GM21360 (cell line): ENCODE measurements at regions not wholly inside any gene's neighbourhood (a gene's known extent, or its start where the extent isn't known, plus 50 kb on each side); places are given as distances from the start of the nearest gene placed in this dataset.

Experiments
- ATAC-seq: cut with Tn5 transposase; IDR thresholded peaks from one replicate; pipeline ENCODE4 v1.9.1; 2021; ENCODE audit warnings: mild to moderate bottlenecking, moderate library complexity; ENCODE audit not compliant: unreplicated experiment

GRCh38 chr5:56498759-56499395 is 265.7 kb upstream of the ANKRD55 start:
- no peak for ATAC-seq

- ATAC-seq, result no peak
These were observed 263.5 kb upstream of the ANKRD55 start for GRCh38 chr5:56496581-56497063.

GRCh38 chr5:56494300-56494731 is 261.2 kb upstream of the ANKRD55 start:
- no peak for ATAC-seq

GRCh38 chr5:56493766-56494165 is 260.6 kb upstream of the ANKRD55 start:
- no peak for ATAC-seq

GRCh38 chr5:56493308-56493707 is 260.2 kb upstream of the ANKRD55 start:
- no peak for ATAC-seq

- no peak for ATAC-seq
These were observed 259.7 kb upstream of the ANKRD55 start for GRCh38 chr5:56492812-56493211.

GRCh38 chr5:56490971-56491468 is 257.9 kb upstream of the ANKRD55 start:
- no peak for ATAC-seq

- no peak for ATAC-seq
These were observed 256.1 kb upstream of the ANKRD55 start for GRCh38 chr5:56489272-56489671.

GRCh38 chr5:56487528-56488115 is 254.5 kb upstream of the ANKRD55 start:
- ATAC-seq, result no peak

- ATAC-seq, result no peak
These were observed 249.2 kb upstream of the ANKRD55 start for GRCh38 chr5:56482363-56482762.

- ATAC-seq, result no peak
These were observed 248.6 kb upstream of the ANKRD55 start for GRCh38 chr5:56481428-56482357.

- ATAC-seq, result no peak
These were observed 247.7 kb upstream of the ANKRD55 start for GRCh38 chr5:56480705-56481427.

GRCh38 chr5:56480078-56480704 is 247.1 kb upstream of the ANKRD55 start:
- no peak for ATAC-seq

- ATAC-seq, result no peak
These were observed 246.6 kb upstream of the ANKRD55 start for GRCh38 chr5:56479696-56480077.

- ATAC-seq, result no peak
These were observed 246.0 kb upstream of the ANKRD55 start for GRCh38 chr5:56479126-56479525.

- no peak for ATAC-seq
These were observed 244.9 kb upstream of the ANKRD55 start for GRCh38 chr5:56478062-56478461.

- ATAC-seq, result no peak
These were observed 243.3 kb upstream of the ANKRD55 start for GRCh38 chr5:56476487-56476856.

- ATAC-seq, result no peak
These were observed 242.8 kb upstream of the ANKRD55 start for GRCh38 chr5:56475689-56476486.

GRCh38 chr5:56471707-56472106 is 238.6 kb upstream of the ANKRD55 start:
- ATAC-seq, result no peak

- no peak for ATAC-seq
These were observed 236.9 kb upstream of the ANKRD55 start for GRCh38 chr5:56470007-56470406.
